NB4 (cell line): ENCODE measurements at regions not wholly inside any gene's neighbourhood (a gene's known extent, or its start where the extent isn't known, plus 50 kb on each side); places are given as distances from the start of the nearest gene placed in this dataset.

Source experiments
- MYC ChIP-seq: IDR thresholded peaks from 2 replicates; pipeline ENCODE4 v1.6.1; 2011; ENCODE audit warnings: low read depth, low read length
- POLR2A ChIP-seq: IDR thresholded peaks from 2 replicates; pipeline ENCODE4 v1.6.1; 2011; ENCODE audit warnings: mild to moderate bottlenecking; ENCODE audit not compliant: insufficient read length; ENCODE audit errors: extremely low read depth
- TF ChIP-seq, protein P1 (sequence below): IDR thresholded peaks from one replicate; pipeline ENCODE4 v1.5.1; 2012; ENCODE audit warnings: low read depth, low read length

- TF ChIP-seq, protein P1, sequence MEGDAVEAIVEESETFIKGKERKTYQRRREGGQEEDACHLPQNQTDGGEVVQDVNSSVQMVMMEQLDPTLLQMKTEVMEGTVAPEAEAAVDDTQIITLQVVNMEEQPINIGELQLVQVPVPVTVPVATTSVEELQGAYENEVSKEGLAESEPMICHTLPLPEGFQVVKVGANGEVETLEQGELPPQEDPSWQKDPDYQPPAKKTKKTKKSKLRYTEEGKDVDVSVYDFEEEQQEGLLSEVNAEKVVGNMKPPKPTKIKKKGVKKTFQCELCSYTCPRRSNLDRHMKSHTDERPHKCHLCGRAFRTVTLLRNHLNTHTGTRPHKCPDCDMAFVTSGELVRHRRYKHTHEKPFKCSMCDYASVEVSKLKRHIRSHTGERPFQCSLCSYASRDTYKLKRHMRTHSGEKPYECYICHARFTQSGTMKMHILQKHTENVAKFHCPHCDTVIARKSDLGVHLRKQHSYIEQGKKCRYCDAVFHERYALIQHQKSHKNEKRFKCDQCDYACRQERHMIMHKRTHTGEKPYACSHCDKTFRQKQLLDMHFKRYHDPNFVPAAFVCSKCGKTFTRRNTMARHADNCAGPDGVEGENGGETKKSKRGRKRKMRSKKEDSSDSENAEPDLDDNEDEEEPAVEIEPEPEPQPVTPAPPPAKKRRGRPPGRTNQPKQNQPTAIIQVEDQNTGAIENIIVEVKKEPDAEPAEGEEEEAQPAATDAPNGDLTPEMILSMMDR: no peak
- TF ChIP-seq POLR2A (no peak), MYC (no peak)
These were observed 119.3 kb upstream of the DAZL start for GRCh38 chr3:16724487-16724886.
